ENCODE measurements at regions not wholly inside any gene's neighbourhood (a gene's known extent, or its start where the extent isn't known, plus 50 kb on each side); places are given as distances from the start of the nearest gene placed in this dataset.

- Histone ChIP-seq H3K9me3 (no peaks in the 10 kb centered on the region), H3K4me1 (no peaks in the 10 kb centered on the region), H3K27ac (no peak overlapping the region), H3K27me3 (no peaks in the 10 kb centered on the region), H3K4me3 (no peak overlapping the region), H3K36me3 (no peaks in the 10 kb centered on the region)
- TF ChIP-seq POLR2AphosphoS5 (IDR thresholded peaks at IDR 0.05) (no peak), POLR2A (IDR thresholded peaks at IDR 0.05) (no peak)
- no peak for DNase-seq (ENCODE audit: low spot score in 2 of 2)
- intact Hi-C loops (cut with DNase I; ENCODE audit: low total_unique reads) = no loop called here
These were observed 115.6 kb downstream of the CTAGE1 start for GRCh38 chr18:22302144-22302543.

- Histone ChIP-seq H3K27ac (no peak overlapping the region), H3K4me1 (no peaks in the 10 kb centered on the region), H3K4me3 (no peak overlapping the region), H3K27me3 (no peaks in the 10 kb centered on the region), H3K9me3 (no peaks in the 10 kb centered on the region), H3K36me3 (no peaks in the 10 kb centered on the region)
- intact Hi-C loops (cut with DNase I; ENCODE audit: low total_unique reads) = no loop called here
- TF ChIP-seq POLR2AphosphoS5 (IDR thresholded peaks at IDR 0.05) = no peak
- no peak for TF ChIP-seq CTCF (IDR thresholded peaks at IDR 0.05)
- TF ChIP-seq POLR2A (IDR thresholded peaks at IDR 0.05) = no peak
- DNase-seq (ENCODE audit: low spot score in 2 of 2) = no peak
These were observed 116.8 kb downstream of the CTAGE1 start for GRCh38 chr18:22300665-22301636.

- intact Hi-C loops (cut with DNase I; ENCODE audit: low total_unique reads) = no loop called here
- H3K4me3 ChIP-seq = no peak overlapping the region
- H3K4me1 ChIP-seq = no peaks in the 10 kb centered on the region
- no peaks in the 10 kb centered on the region for H3K27me3 ChIP-seq
- no peak overlapping the region for H3K27ac ChIP-seq
- no peak for DNase-seq (ENCODE audit: low spot score in 2 of 2)
- H3K36me3 ChIP-seq = no peaks in the 10 kb centered on the region
- TF ChIP-seq CTCF (IDR thresholded peaks at IDR 0.05) = no peak
- TF ChIP-seq POLR2AphosphoS5 (IDR thresholded peaks at IDR 0.05) = no peak
- no peak for TF ChIP-seq POLR2A (IDR thresholded peaks at IDR 0.05)
- no peaks in the 10 kb centered on the region for H3K9me3 ChIP-seq
These were observed 120.7 kb downstream of the CTAGE1 start for GRCh38 chr18:22297008-22297407.

- no peak for DNase-seq (ENCODE audit: low spot score in 2 of 2)
- Histone ChIP-seq H3K4me3 (no peak overlapping the region), H3K36me3 (no peaks in the 10 kb centered on the region), H3K4me1 (no peaks in the 10 kb centered on the region), H3K27ac (no peak overlapping the region), H3K9me3 (no peaks in the 10 kb centered on the region), H3K27me3 (no peaks in the 10 kb centered on the region)
- intact Hi-C loops (cut with DNase I; ENCODE audit: low total_unique reads) = no loop called here
- no peak for TF ChIP-seq POLR2A (IDR thresholded peaks at IDR 0.05)
These were observed 121.4 kb downstream of the CTAGE1 start for GRCh38 chr18:22296304-22296703.

GRCh38 chr18:22293417-22293816 lies 124.0 kb downstream of the GATA6 start:
- intact Hi-C loops (cut with DNase I; ENCODE audit: low total_unique reads) = no loop called here
- TF ChIP-seq POLR2A (IDR thresholded peaks at IDR 0.05) (no peak), CTCF (IDR thresholded peaks at IDR 0.05) (no peak), POLR2AphosphoS5 (IDR thresholded peaks at IDR 0.05) (no peak)
- Histone ChIP-seq H3K4me3 (no peak overlapping the region), H3K36me3 (no peaks in the 10 kb centered on the region), H3K27me3 (no peaks in the 10 kb centered on the region), H3K4me1 (no peaks in the 10 kb centered on the region), H3K9me3 (no peaks in the 10 kb centered on the region), H3K27ac (no peak overlapping the region)
- no peak for DNase-seq (ENCODE audit: low spot score in 2 of 2)

- Histone ChIP-seq H3K4me1 (peaks cover 0 to 11% of the 10 kb centered on the region in 2 donors), H3K9me3 (no peaks in the 10 kb centered on the region), H3K27me3 (no peaks in the 10 kb centered on the region), H3K36me3 (no peaks in the 10 kb centered on the region), H3K4me3 (no peak overlapping the region), H3K27ac (no peak overlapping the region)
- TF ChIP-seq CTCF (IDR thresholded peaks at IDR 0.05) = no peak
- no peak for DNase-seq (ENCODE audit: low spot score in 2 of 2)
- intact Hi-C loops (cut with DNase I; ENCODE audit: low total_unique reads) = no loop called here
These were observed 120.6 kb downstream of the GATA6 start for GRCh38 chr18:22290004-22290403.
